ENCODE measurements at regions not wholly inside any gene's neighbourhood (a gene's known extent, or its start where the extent isn't known, plus 50 kb on each side); places are given as distances from the start of the nearest gene placed in this dataset.

DNA sequence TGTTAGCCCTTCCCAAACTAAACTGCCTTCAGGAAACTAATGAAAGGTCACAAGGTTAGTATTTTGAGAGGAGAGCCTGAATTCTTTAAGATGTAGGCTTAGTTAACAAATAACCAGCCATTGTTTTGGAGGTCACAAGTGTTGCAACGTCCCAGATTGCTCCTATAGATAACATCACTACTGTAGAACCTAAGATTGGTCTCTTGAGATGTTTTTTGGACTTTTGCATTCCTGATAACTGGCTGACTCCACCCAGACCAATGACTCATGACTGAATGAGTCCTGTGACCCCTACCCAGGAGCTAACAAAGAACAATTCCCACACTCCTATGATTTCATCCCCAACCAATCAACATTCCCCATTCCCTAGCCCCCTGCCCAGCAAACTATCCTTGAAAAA lies 178.8 kb downstream of the SCP2D1 start:
- ATAC-seq (ENCODE audit: low read depth) = no peak
- peaks cover 6% of the 10 kb centered on the region for H3K9me3 Mint-ChIP-seq

DNA sequence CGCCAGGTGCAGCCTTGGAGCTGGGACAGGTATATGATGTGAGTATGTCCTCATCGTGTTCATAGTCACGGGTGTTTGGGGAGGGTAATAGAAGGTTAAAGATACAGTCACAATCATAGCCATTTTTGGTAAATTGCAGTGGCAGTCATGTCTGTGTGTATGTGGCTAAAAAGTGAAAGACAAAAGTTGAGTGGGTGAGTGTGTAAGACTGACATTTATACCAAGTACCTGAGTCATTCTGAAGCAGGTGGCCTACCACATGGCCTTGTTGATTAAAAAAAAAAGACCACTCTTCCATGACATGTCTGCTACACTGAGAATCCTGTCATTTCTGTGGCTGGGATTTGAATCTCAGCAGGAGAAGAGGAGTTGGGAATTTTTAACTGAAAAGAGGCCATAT lies 181.9 kb downstream of the SCP2D1 start:
- intact Hi-C loops (cut with micrococcal nuclease) = no loop called here
- Mint-ChIP-seq H3K27me3 (peaks cover 2% of the 10 kb centered on the region), H3K36me3 (ENCODE audit: low read depth) (no peaks in the 10 kb centered on the region), H3K9me3 (peaks cover 6% of the 10 kb centered on the region), H3K4me1 (no peaks in the 10 kb centered on the region), H3K27ac (no peak overlapping the region), H3K4me3 (no peak overlapping the region)
- TF ChIP-seq, protein P1, sequence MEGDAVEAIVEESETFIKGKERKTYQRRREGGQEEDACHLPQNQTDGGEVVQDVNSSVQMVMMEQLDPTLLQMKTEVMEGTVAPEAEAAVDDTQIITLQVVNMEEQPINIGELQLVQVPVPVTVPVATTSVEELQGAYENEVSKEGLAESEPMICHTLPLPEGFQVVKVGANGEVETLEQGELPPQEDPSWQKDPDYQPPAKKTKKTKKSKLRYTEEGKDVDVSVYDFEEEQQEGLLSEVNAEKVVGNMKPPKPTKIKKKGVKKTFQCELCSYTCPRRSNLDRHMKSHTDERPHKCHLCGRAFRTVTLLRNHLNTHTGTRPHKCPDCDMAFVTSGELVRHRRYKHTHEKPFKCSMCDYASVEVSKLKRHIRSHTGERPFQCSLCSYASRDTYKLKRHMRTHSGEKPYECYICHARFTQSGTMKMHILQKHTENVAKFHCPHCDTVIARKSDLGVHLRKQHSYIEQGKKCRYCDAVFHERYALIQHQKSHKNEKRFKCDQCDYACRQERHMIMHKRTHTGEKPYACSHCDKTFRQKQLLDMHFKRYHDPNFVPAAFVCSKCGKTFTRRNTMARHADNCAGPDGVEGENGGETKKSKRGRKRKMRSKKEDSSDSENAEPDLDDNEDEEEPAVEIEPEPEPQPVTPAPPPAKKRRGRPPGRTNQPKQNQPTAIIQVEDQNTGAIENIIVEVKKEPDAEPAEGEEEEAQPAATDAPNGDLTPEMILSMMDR (IDR thresholded peaks at IDR 0.05) = no peak
- ChIA-PET POLR2A (no interaction called here), CTCF (no interaction called here)
- no peak for ATAC-seq (ENCODE audit: low read depth)
- DNase-seq = no peak

More for the DNA sequence above, 178.8 kb downstream of the SCP2D1 start:
- no peak for DNase-seq
- TF ChIP-seq, protein P1 (IDR thresholded peaks at IDR 0.05) = no peak
- Mint-ChIP-seq H3K27ac (no peak overlapping the region), H3K36me3 (ENCODE audit: low read depth) (no peaks in the 10 kb centered on the region), H3K4me3 (no peak overlapping the region), H3K27me3 (peaks cover 2% of the 10 kb centered on the region), H3K4me1 (no peaks in the 10 kb centered on the region)
- intact Hi-C loops (cut with micrococcal nuclease) = no loop called here
- CTCF ChIA-PET = no interaction called here
- POLR2A ChIA-PET = no interaction called here

DNA sequence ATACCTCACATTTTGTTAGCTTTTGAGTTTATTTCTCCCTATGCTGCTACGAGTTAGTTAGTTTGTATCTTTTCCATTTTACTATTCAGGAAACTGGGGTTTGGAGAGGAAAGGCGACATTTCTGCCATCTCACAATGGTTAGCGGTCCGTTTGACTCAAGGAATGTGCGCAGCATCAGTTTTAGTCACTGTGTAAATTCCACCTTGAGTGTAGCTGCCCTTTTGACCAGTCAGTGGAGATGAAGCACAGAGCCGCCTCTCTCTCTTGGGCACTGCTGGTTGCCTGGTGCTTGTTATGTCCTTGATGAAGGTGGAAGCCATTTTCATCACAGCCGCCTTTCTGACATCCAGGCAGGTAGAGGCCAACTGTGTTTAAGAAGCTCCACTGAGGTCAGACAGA lies 185.5 kb downstream of the SCP2D1 start:
- ChIA-PET POLR2A (no interaction called here), CTCF (no interaction called here)
- Mint-ChIP-seq H3K27me3 (no peaks in the 10 kb centered on the region), H3K27ac (no peak overlapping the region), H3K4me3 (no peak overlapping the region), H3K9me3 (no peaks in the 10 kb centered on the region), H3K4me1 (no peaks in the 10 kb centered on the region), H3K36me3 (ENCODE audit: low read depth) (no peaks in the 10 kb centered on the region)
- DNase-seq = no peak
- TF ChIP-seq, protein P1 (IDR thresholded peaks at IDR 0.05) = no peak
- no peak for ATAC-seq (ENCODE audit: low read depth)
- intact Hi-C loops (cut with micrococcal nuclease) = no loop called here

DNA sequence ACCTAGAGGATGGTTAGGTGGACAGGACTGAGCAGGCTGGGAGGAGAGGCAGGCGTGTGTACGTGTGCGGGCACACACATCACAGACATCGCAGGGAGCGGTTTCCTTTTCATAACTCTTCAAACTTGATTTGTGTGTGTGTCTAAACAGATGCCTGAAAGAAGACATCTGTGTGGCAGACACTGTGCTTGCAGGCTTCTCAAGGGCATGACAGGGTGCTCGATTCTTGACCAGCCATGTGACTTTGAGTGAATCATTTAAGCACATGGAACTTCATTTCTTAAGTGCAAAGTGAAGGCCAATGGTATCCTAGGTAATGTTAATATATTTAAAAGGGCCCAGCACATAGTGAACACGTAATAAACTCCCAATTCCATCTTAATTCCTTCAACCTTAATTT lies 186.5 kb downstream of the SCP2D1 start:
- H3K36me3 Mint-ChIP-seq (ENCODE audit: low read depth) = no peaks in the 10 kb centered on the region
- CTCF ChIA-PET = no interaction called here
- intact Hi-C loops (cut with micrococcal nuclease) = no loop called here
- no peaks in the 10 kb centered on the region for H3K27me3 Mint-ChIP-seq
- no peak overlapping the region for H3K27ac Mint-ChIP-seq
- H3K9me3 Mint-ChIP-seq = no peaks in the 10 kb centered on the region
- POLR2A ChIA-PET = no interaction called here
- TF ChIP-seq, protein P1 (IDR thresholded peaks at IDR 0.05) = no peak
- no peak overlapping the region for H3K4me3 Mint-ChIP-seq
- no peak for ATAC-seq (ENCODE audit: low read depth)
- no peak for DNase-seq
- H3K4me1 Mint-ChIP-seq = no peaks in the 10 kb centered on the region

DNA sequence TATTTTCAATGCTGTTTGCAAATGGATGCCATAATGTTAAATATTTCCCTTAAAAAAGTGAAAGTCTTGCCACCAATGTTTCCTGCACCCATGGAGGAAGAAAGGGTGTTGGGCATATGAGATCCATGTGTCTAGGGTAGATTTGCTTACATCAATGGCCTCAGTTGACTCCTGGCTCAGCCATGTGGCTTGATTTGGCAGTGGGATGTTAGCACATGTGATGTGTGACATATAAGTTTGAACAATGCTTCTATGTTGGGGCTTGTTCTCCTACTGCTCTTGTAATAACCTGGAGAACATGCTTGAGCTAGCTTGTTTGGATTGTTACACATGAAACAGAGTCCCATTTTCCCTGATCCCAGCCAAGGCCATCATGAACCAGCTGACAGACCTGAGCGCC lies 187.6 kb downstream of the SCP2D1 start:
- no peaks in the 10 kb centered on the region for H3K27me3 Mint-ChIP-seq
- no peaks in the 10 kb centered on the region for H3K9me3 Mint-ChIP-seq
- ATAC-seq (ENCODE audit: low read depth) (no peak), DNase-seq (no peak)
- POLR2A ChIA-PET = no interaction called here
- CTCF ChIA-PET = no interaction called here
- no peaks in the 10 kb centered on the region for H3K36me3 Mint-ChIP-seq (ENCODE audit: low read depth)
- TF ChIP-seq, protein P1 (IDR thresholded peaks at IDR 0.05) = no peak
- intact Hi-C loops (cut with micrococcal nuclease) = no loop called here
- H3K4me1 Mint-ChIP-seq = no peaks in the 10 kb centered on the region
- H3K4me3 Mint-ChIP-seq = no peak overlapping the region
- H3K27ac Mint-ChIP-seq = no peak overlapping the region
